Keratinocyte (primary cell): ENCODE measurements at regions not wholly inside any gene's neighbourhood (a gene's known extent, or its start where the extent isn't known, plus 50 kb on each side); places are given as distances from the start of the nearest gene placed in this dataset.

Experiments
- DNase-seq: peaks from one replicate; pipeline ENCODE4 v3.0.0-alpha.2; 2011; ENCODE audit warnings: low read depth, missing footprints, low spot score
- FAIRE-seq: peaks from 2 replicates; lab custom pipeline; 2011; peaks lifted over from hg19 to GRCh38; lab: Jason Lieb, UNC
- H2AFZ ChIP-seq: 2 replicates; pipeline ENCODE4 v1.6.0; 2012; ENCODE audit warnings: low read length, control low read depth, inconsistent platforms; ENCODE audit not compliant: control insufficient read depth
- H3K27ac ChIP-seq: 2 replicates; pipeline ENCODE4 v1.5.1; 2011; ENCODE audit warnings: low read length; ENCODE audit not compliant: control insufficient read depth, insufficient read depth
- H3K27me3 ChIP-seq: 3 replicates; pipeline ENCODE4 v1.6.0; 2011; ENCODE audit warnings: low read length; ENCODE audit not compliant: control insufficient read depth, insufficient read depth; ENCODE audit errors: extremely low read depth
- H3K36me3 ChIP-seq, 2 experiments: 2 replicates in 1 of 2; 3 replicates in 1 of 2; pipeline ENCODE4 v1.5.1; 2011; ENCODE audit warnings: low read length in 2 of 2, mild to moderate bottlenecking in 1 of 2; ENCODE audit not compliant: control insufficient read depth in 2 of 2, insufficient read depth in 2 of 2; ENCODE audit errors: extremely low read depth in 1 of 2
- H3K4me1 ChIP-seq: 3 replicates; pipeline ENCODE4 v1.5.1; 2011; ENCODE audit warnings: low read length; ENCODE audit not compliant: control insufficient read depth, insufficient read depth; ENCODE audit errors: extremely low read depth
- H3K4me2 ChIP-seq: 3 replicates; pipeline ENCODE4 v1.6.0; 2011; ENCODE audit warnings: low read depth, low read length; ENCODE audit not compliant: control insufficient read depth, insufficient read depth; ENCODE audit errors: extremely low read depth
- H3K4me3 ChIP-seq, 3 experiments: fragments of 200-600 bp in 1 of 3; sonication (generic) in 1 of 3; 2 replicates in 2 of 3; 3 replicates in 1 of 3; pipeline ENCODE4 v1.5.1; 2011 to 2016; ENCODE audit warnings: low read length in 3 of 3, mild to moderate bottlenecking in 3 of 3, control low read depth in 2 of 3, inconsistent platforms in 1 of 3, low read depth in 1 of 3, mixed read lengths in 1 of 3, mixed run types in 1 of 3, moderate library complexity in 1 of 3; ENCODE audit not compliant: control insufficient read depth in 2 of 3, insufficient read depth in 2 of 3; ENCODE audit errors: extremely low read depth in 1 of 3
- H3K79me2 ChIP-seq: 2 replicates; pipeline ENCODE4 v1.6.0; 2012; ENCODE audit warnings: low read length; ENCODE audit not compliant: control insufficient read depth, insufficient read depth
- H3K9ac ChIP-seq: 3 replicates; pipeline ENCODE4 v1.6.0; 2011; ENCODE audit warnings: low read length; ENCODE audit not compliant: control insufficient read depth, insufficient read depth; ENCODE audit errors: extremely low read depth
- H3K9me1 ChIP-seq: 3 replicates; pipeline ENCODE4 v1.6.0; 2011; ENCODE audit warnings: low read length; ENCODE audit not compliant: control insufficient read depth, insufficient read depth; ENCODE audit errors: extremely low read depth
- H3K9me3 ChIP-seq: 2 replicates; pipeline ENCODE4 v1.5.1; 2012; ENCODE audit warnings: low read depth, low read length; ENCODE audit not compliant: control insufficient read depth
- H4K20me1 ChIP-seq: 3 replicates; pipeline ENCODE4 v1.6.0; 2011; ENCODE audit warnings: low read length; ENCODE audit not compliant: control insufficient read depth, insufficient read depth; ENCODE audit errors: extremely low read depth
- EZH2 ChIP-seq: IDR thresholded peaks from one replicate; pipeline ENCODE4 v1.6.1; 2012; ENCODE audit warnings: inconsistent platforms, mild to moderate bottlenecking, low read length, moderate library complexity
- dilution Hi-C: fragments of 300-500 bp; cut with MboI; formaldehyde crosslinking; loops from one replicate; pipeline ENCODE4 v1.7.0; 2020; ENCODE audit warnings: low sequenced_read_pairs; ENCODE audit not compliant: extremely low pct_ligation_motif_present
- TF ChIP-seq, protein P1 (sequence below), 3 experiments: IDR thresholded peaks in 1 of 3; conservative IDR thresholded peaks in 1 of 3; optimal IDR thresholded peaks in 1 of 3; 2 replicates in 2 of 3; 3 replicates in 1 of 3; pipeline versions ENCODE3 to v1.5.1; 2011; ENCODE audit warnings: low read length in 3 of 3, mild to moderate bottlenecking in 3 of 3, moderate library complexity in 2 of 3, control low read depth in 1 of 3, inconsistent platforms in 1 of 3; ENCODE audit not compliant: insufficient read depth in 2 of 3; ENCODE audit errors: extremely low read depth in 1 of 3

DNA sequence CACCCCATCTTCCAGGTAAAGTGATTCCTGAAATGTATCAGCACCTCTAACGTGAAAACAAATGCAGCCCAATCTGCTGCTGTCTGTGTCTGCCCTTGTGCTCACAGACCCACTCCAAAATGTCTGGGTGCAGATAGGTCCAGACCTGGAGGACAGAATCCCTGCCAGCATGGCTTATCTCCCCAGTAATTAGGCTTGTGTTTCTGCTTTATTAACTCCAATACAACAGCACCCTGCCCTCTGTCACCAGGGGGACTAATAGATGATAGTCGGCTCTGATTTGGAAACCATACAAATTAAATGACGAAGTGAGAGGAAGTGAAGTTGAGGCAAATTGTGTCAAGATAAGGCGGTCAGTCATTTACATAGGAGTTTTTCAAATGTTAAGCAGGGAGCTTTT lies 608.3 kb upstream of the SALL1 start:
- no peak for DNase-seq
- Histone ChIP-seq H2AFZ (no peak overlapping the region), H3K9me1 (no peaks in the 10 kb centered on the region), H3K4me2 (no peak overlapping the region), H3K4me3 (no peak overlapping the region), H3K27me3 (peaks cover 5% of the 10 kb centered on the region), H3K79me2 (no peaks in the 10 kb centered on the region), H3K27ac (no peak overlapping the region), H3K36me3 (no peaks in the 10 kb centered on the region), H3K9me3 (no peaks in the 10 kb centered on the region), H4K20me1 (no peaks in the 10 kb centered on the region), H3K4me1 (no peaks in the 10 kb centered on the region), H3K9ac (no peak overlapping the region)
- dilution Hi-C loops: no loop called here
- TF ChIP-seq, protein P1, sequence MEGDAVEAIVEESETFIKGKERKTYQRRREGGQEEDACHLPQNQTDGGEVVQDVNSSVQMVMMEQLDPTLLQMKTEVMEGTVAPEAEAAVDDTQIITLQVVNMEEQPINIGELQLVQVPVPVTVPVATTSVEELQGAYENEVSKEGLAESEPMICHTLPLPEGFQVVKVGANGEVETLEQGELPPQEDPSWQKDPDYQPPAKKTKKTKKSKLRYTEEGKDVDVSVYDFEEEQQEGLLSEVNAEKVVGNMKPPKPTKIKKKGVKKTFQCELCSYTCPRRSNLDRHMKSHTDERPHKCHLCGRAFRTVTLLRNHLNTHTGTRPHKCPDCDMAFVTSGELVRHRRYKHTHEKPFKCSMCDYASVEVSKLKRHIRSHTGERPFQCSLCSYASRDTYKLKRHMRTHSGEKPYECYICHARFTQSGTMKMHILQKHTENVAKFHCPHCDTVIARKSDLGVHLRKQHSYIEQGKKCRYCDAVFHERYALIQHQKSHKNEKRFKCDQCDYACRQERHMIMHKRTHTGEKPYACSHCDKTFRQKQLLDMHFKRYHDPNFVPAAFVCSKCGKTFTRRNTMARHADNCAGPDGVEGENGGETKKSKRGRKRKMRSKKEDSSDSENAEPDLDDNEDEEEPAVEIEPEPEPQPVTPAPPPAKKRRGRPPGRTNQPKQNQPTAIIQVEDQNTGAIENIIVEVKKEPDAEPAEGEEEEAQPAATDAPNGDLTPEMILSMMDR (optimal IDR thresholded peaks at IDR 0.05 in 1 of 3, IDR thresholded peaks at IDR 0.05 in 1 of 3, conservative IDR thresholded peaks at IDR 0.05 in 1 of 3; ENCODE audit: extremely low read depth in 1 of 3, insufficient read depth in 2 of 3, low read length in 3 of 3): no peak
- TF ChIP-seq EZH2: no peak
- FAIRE-seq: no peak

DNA sequence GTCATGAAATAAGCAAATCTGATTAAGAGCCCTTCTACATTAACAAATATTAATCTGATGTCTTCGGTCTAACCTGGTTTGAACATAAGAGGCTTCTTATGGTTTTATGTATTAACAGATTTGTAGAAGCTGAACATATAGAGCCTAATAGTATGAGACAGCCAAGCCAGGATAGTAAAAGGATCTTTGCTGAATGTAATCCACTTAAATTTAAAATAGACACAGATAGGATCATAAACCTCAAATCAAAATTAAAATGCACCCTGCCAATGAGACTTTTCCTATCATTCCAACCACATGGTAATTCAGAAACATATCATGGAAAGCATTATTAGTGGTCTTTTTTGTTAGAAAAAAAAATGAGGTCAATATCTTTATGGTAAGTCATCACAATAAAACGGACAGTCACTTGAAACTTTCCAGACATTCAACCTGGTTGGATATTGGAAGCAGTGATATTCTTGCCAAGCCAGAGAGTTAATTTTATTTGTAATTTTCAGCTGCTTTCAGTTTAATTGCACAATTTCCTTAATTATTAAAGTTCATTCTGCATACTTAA lies 606.9 kb upstream of the SALL1 start:
- TF ChIP-seq, protein P1 (optimal IDR thresholded peaks at IDR 0.05 in 1 of 3, IDR thresholded peaks at IDR 0.05 in 1 of 3, conservative IDR thresholded peaks at IDR 0.05 in 1 of 3; ENCODE audit: extremely low read depth in 1 of 3, insufficient read depth in 2 of 3, low read length in 3 of 3): no peak
- TF ChIP-seq EZH2: no peak
- FAIRE-seq (no peak), DNase-seq (no peak)
- no peaks in the 10 kb centered on the region for H3K9me1 ChIP-seq
- no peak overlapping the region for H2AFZ ChIP-seq
- H3K4me3 ChIP-seq: no peak overlapping the region
- H3K27ac ChIP-seq: no peak overlapping the region
- dilution Hi-C loops: no loop called here
- no peaks in the 10 kb centered on the region for H3K36me3 ChIP-seq
- no peaks in the 10 kb centered on the region for H3K9me3 ChIP-seq
- no peak overlapping the region for H3K9ac ChIP-seq
- peaks cover 5% of the 10 kb centered on the region for H3K27me3 ChIP-seq
- no peaks in the 10 kb centered on the region for H3K4me1 ChIP-seq
- H3K79me2 ChIP-seq: no peaks in the 10 kb centered on the region
- H3K4me2 ChIP-seq: no peak overlapping the region
- H4K20me1 ChIP-seq: no peaks in the 10 kb centered on the region
